ENCODE measurements at regions not wholly inside any gene's neighbourhood (a gene's known extent, or its start where the extent isn't known, plus 50 kb on each side); places are given as distances from the start of the nearest gene placed in this dataset.

- H3K4me3 ChIP-seq: no peak overlapping the region
- no peak overlapping the region for H3K27ac ChIP-seq
- in situ Hi-C loops (cut with MboI; ENCODE audit: low pct_ligation_motif_present in 1 of 4, low pct_unique_long_range_greater_than_20kb in 1 of 4, low sequenced_read_pairs in 3 of 4): no loop called here
- no peak for TF ChIP-seq POLR2A (IDR thresholded peaks at IDR 0.05)
- TF ChIP-seq EP300 (IDR thresholded peaks at IDR 0.05; ENCODE audit: low read depth): no peak
- no peak for TF ChIP-seq POLR2AphosphoS5 (IDR thresholded peaks at IDR 0.05)
- no peak for TF ChIP-seq CTCF (IDR thresholded peaks at IDR 0.05)
- peak; percentile 9 for DNase-seq
- H3K4me1 ChIP-seq: no peaks in the 10 kb centered on the region
- no peaks in the 10 kb centered on the region for H3K36me3 ChIP-seq
- H3K9me3 ChIP-seq: no peaks in the 10 kb centered on the region
- 29% methylated on average over 2 of the region's 2 CpGs; no CpG with 5 or more reads in 1 of the 2 donors for WGBS, 2 donors (ENCODE audit: low coverage in 1 of 2)
- intact Hi-C loops (cut with DNase I; ENCODE audit: low total_unique reads): no loop called here
- peaks cover 9% of the 10 kb centered on the region for H3K27me3 ChIP-seq
Observed at GRCh38 chr1:34610063-34610462, 144.8 kb upstream of the GJB5 start.

GRCh38 chr1:34611571-34611970, 143.3 kb upstream of the GJB5 start:
- no peaks in the 10 kb centered on the region for H3K4me1 ChIP-seq

GRCh38 chr1:34612091-34612827, 142.6 kb upstream of the GJB5 start:
- H3K9me3 ChIP-seq: no peaks in the 10 kb centered on the region
- no peak for DNase-seq
- no peaks in the 10 kb centered on the region for H3K36me3 ChIP-seq
- peaks cover 6% of the 10 kb centered on the region for H3K27me3 ChIP-seq
- 64 to 72% methylated on average over 6 to 9 of the region's 9 CpGs for WGBS, 2 donors (ENCODE audit: low coverage in 1 of 2)
- TF ChIP-seq POLR2AphosphoS5 (IDR thresholded peaks at IDR 0.05) (no peak), CTCF (IDR thresholded peaks at IDR 0.05) (no peak), EP300 (IDR thresholded peaks at IDR 0.05; ENCODE audit: low read depth) (no peak), POLR2A (IDR thresholded peaks at IDR 0.05) (no peak)
- intact Hi-C loops (cut with DNase I; ENCODE audit: low total_unique reads): no loop called here
- in situ Hi-C loops (cut with MboI; ENCODE audit: low pct_ligation_motif_present in 1 of 4, low pct_unique_long_range_greater_than_20kb in 1 of 4, low sequenced_read_pairs in 3 of 4): no loop called here
- H3K4me3 ChIP-seq: no peak overlapping the region
- no peaks in the 10 kb centered on the region for H3K4me1 ChIP-seq
- no peak overlapping the region for H3K27ac ChIP-seq

More at GRCh38 chr1:34611571-34611970, 143.3 kb upstream of the GJB5 start:
- H3K36me3 ChIP-seq: no peaks in the 10 kb centered on the region
- TF ChIP-seq POLR2AphosphoS5 (IDR thresholded peaks at IDR 0.05) (no peak), EP300 (IDR thresholded peaks at IDR 0.05; ENCODE audit: low read depth) (no peak), CTCF (IDR thresholded peaks at IDR 0.05) (no peak), POLR2A (IDR thresholded peaks at IDR 0.05) (no peak)
- H3K9me3 ChIP-seq: no peaks in the 10 kb centered on the region
- H3K4me3 ChIP-seq: no peak overlapping the region
- DNase-seq: no peak
- in situ Hi-C loops (cut with MboI; ENCODE audit: low pct_ligation_motif_present in 1 of 4, low pct_unique_long_range_greater_than_20kb in 1 of 4, low sequenced_read_pairs in 3 of 4) (no loop called here), intact Hi-C loops (cut with DNase I; ENCODE audit: low total_unique reads) (no loop called here)
- no peak overlapping the region for H3K27ac ChIP-seq
- H3K27me3 ChIP-seq: peaks cover 9% of the 10 kb centered on the region
- 70 to 72% methylated on average over 5 of the region's 5 CpGs for WGBS, 2 donors (ENCODE audit: low coverage in 1 of 2)

GRCh38 chr1:34617321-34618118, 137.3 kb upstream of the GJB5 start:
- no peak for TF ChIP-seq CTCF (IDR thresholded peaks at IDR 0.05)
- no peak for TF ChIP-seq POLR2A (IDR thresholded peaks at IDR 0.05)
- TF ChIP-seq POLR2AphosphoS5 (IDR thresholded peaks at IDR 0.05): no peak
- TF ChIP-seq EP300 (IDR thresholded peaks at IDR 0.05; ENCODE audit: low read depth): no peak
- Histone ChIP-seq H3K36me3 (no peaks in the 10 kb centered on the region), H3K27me3 (peaks cover 3% of the 10 kb centered on the region), H3K9me3 (no peaks in the 10 kb centered on the region), H3K4me3 (no peak overlapping the region), H3K4me1 (no peaks in the 10 kb centered on the region), H3K27ac (no peak overlapping the region)
- WGBS, 2 donors (ENCODE audit: low coverage in 1 of 2): 56 to 61% methylated on average over 6 to 7 of the region's 7 CpGs
- in situ Hi-C loops (cut with MboI; ENCODE audit: low pct_ligation_motif_present in 1 of 4, low pct_unique_long_range_greater_than_20kb in 1 of 4, low sequenced_read_pairs in 3 of 4) (no loop called here), intact Hi-C loops (cut with DNase I; ENCODE audit: low total_unique reads) (no loop called here)
- DNase-seq: no peak
